Stimulated activated effector memory CD8-positive, alpha-beta T cell treated with anti-CD3 and anti-CD28 coated beads, Interleukin-12 subunit alpha, Interleukin-12 subunit beta, amount 100 ng/mL, for 72 hours (primary cell): ENCODE measurements at regions not wholly inside any gene's neighbourhood (a gene's known extent, or its start where the extent isn't known, plus 50 kb on each side); places are given as distances from the start of the nearest gene placed in this dataset.

Experiments
- ATAC-seq: fragments of 150-1000 bp; cut with Tn5 transposase; 2 replicates; pipeline ENCODE4 v1.10.0; 2021
- DNase-seq, 2 donors: peaks; one replicate each; pipeline ENCODE4 v3.0.0; 2021 to 2022; ENCODE audit warnings: low spot score in 2 of 2
- H3K27ac Mint-ChIP-seq: one replicate; pipeline ENCODE4 v1.8.0; 2022; ENCODE audit warnings: mild to moderate bottlenecking, mixed read lengths
- H3K36me3 Mint-ChIP-seq: one replicate; pipeline ENCODE4 v1.8.0; 2022; ENCODE audit warnings: mild to moderate bottlenecking, mixed read lengths
- H3K4me1 Mint-ChIP-seq: one replicate; pipeline ENCODE4 v1.8.0; 2022; ENCODE audit warnings: mixed read lengths
- H3K4me3 Mint-ChIP-seq: one replicate; pipeline ENCODE4 v1.8.0; 2022; ENCODE audit warnings: mild to moderate bottlenecking, mixed read lengths
- H3K9me3 Mint-ChIP-seq: one replicate; pipeline ENCODE4 v1.8.0; 2022; ENCODE audit warnings: mixed read lengths

- DNase-seq, result no peak
- H3K4me3 Mint-ChIP-seq, result no peak overlapping the region
- peaks cover 5% of the 10 kb centered on the region for H3K4me1 Mint-ChIP-seq
- H3K9me3 Mint-ChIP-seq, result peaks cover 4% of the 10 kb centered on the region
- H3K36me3 Mint-ChIP-seq, result no peaks in the 10 kb centered on the region
- ATAC-seq, result no peak
- H3K27ac Mint-ChIP-seq, result no peak overlapping the region
Observed at GRCh38 chr22:49190816-49191505, 636.7 kb downstream of the BRD1 start.

GRCh38 chr22:49189871-49190270 is 637.8 kb downstream of the BRD1 start:
- no peak overlapping the region for H3K27ac Mint-ChIP-seq
- H3K4me1 Mint-ChIP-seq, result peaks cover 5% of the 10 kb centered on the region
- ATAC-seq, result no peak
- H3K9me3 Mint-ChIP-seq, result peaks cover 4% of the 10 kb centered on the region
- no peak for DNase-seq
- no peaks in the 10 kb centered on the region for H3K36me3 Mint-ChIP-seq
- no peak overlapping the region for H3K4me3 Mint-ChIP-seq

GRCh38 chr22:49188591-49188990 is 639.1 kb downstream of the BRD1 start:
- Mint-ChIP-seq H3K36me3 (no peaks in the 10 kb centered on the region), H3K27ac (peak overlapping the region; percentile 78), H3K4me3 (no peak overlapping the region), H3K9me3 (peaks cover 4% of the 10 kb centered on the region), H3K4me1 (peaks cover 5% of the 10 kb centered on the region)
- DNase-seq, result no peak
- ATAC-seq, result no peak

GRCh38 chr22:49188091-49188490 is 639.6 kb downstream of the BRD1 start:
- peaks cover 5% of the 10 kb centered on the region for H3K4me1 Mint-ChIP-seq
- no peaks in the 10 kb centered on the region for H3K36me3 Mint-ChIP-seq
- H3K27ac Mint-ChIP-seq, result peak overlapping the region; percentile 78
- no peak overlapping the region for H3K4me3 Mint-ChIP-seq
- DNase-seq, result no peak
- no peak for ATAC-seq
- H3K9me3 Mint-ChIP-seq, result peaks cover 4% of the 10 kb centered on the region

GRCh38 chr22:49186762-49187161 is 640.9 kb downstream of the BRD1 start:
- H3K36me3 Mint-ChIP-seq, result no peaks in the 10 kb centered on the region
- peaks cover 4% of the 10 kb centered on the region for H3K9me3 Mint-ChIP-seq
- H3K4me3 Mint-ChIP-seq, result no peak overlapping the region
- peaks cover 5% of the 10 kb centered on the region for H3K4me1 Mint-ChIP-seq
- H3K27ac Mint-ChIP-seq, result no peak overlapping the region
- no peak for ATAC-seq
- no peak for DNase-seq

- Mint-ChIP-seq H3K9me3 (peaks cover 4% of the 10 kb centered on the region), H3K36me3 (no peaks in the 10 kb centered on the region), H3K4me3 (no peak overlapping the region), H3K27ac (no peak overlapping the region), H3K4me1 (peaks cover 5% of the 10 kb centered on the region)
- no peak for DNase-seq
- ATAC-seq, result no peak
Observed at GRCh38 chr22:49186293-49186692, 641.4 kb downstream of the BRD1 start.

- H3K9me3 Mint-ChIP-seq, result peaks cover 4% of the 10 kb centered on the region
- no peak overlapping the region for H3K4me3 Mint-ChIP-seq
- ATAC-seq (no peak), DNase-seq (no peak)
- no peak overlapping the region for H3K27ac Mint-ChIP-seq
- H3K4me1 Mint-ChIP-seq, result peaks cover 5% of the 10 kb centered on the region
- no peaks in the 10 kb centered on the region for H3K36me3 Mint-ChIP-seq
Observed at GRCh38 chr22:49185312-49185969, 642.2 kb downstream of the BRD1 start.

GRCh38 chr22:49184736-49185135 is 642.9 kb downstream of the BRD1 start:
- Mint-ChIP-seq H3K27ac (no peak overlapping the region), H3K4me3 (no peak overlapping the region), H3K36me3 (no peaks in the 10 kb centered on the region), H3K4me1 (peaks cover 5% of the 10 kb centered on the region), H3K9me3 (peaks cover 4% of the 10 kb centered on the region)
- ATAC-seq, result no peak
- DNase-seq, result no peak

- no peak overlapping the region for H3K4me3 Mint-ChIP-seq
- no peaks in the 10 kb centered on the region for H3K36me3 Mint-ChIP-seq
- ATAC-seq (no peak), DNase-seq (no peak)
- H3K9me3 Mint-ChIP-seq, result peaks cover 4% of the 10 kb centered on the region
- no peak overlapping the region for H3K27ac Mint-ChIP-seq
- peaks cover 5% of the 10 kb centered on the region for H3K4me1 Mint-ChIP-seq
Observed at GRCh38 chr22:49183826-49184216, 643.9 kb downstream of the BRD1 start.

GRCh38 chr22:49183208-49183825 is 644.4 kb downstream of the BRD1 start:
- no peak for ATAC-seq
- Mint-ChIP-seq H3K9me3 (peaks cover 2% of the 10 kb centered on the region), H3K4me1 (peaks cover 2% of the 10 kb centered on the region), H3K4me3 (no peak overlapping the region), H3K27ac (no peak overlapping the region), H3K36me3 (no peaks in the 10 kb centered on the region)
- DNase-seq, result no peak

GRCh38 chr22:49182416-49182815 is 645.3 kb downstream of the BRD1 start:
- Mint-ChIP-seq H3K9me3 (no peaks in the 10 kb centered on the region), H3K27ac (no peak overlapping the region), H3K4me1 (no peaks in the 10 kb centered on the region), H3K4me3 (no peak overlapping the region), H3K36me3 (no peaks in the 10 kb centered on the region)
- DNase-seq, result no peak
- ATAC-seq, result no peak

- H3K27ac Mint-ChIP-seq, result no peak overlapping the region
- H3K9me3 Mint-ChIP-seq, result no peaks in the 10 kb centered on the region
- no peak for DNase-seq
- H3K4me1 Mint-ChIP-seq, result no peaks in the 10 kb centered on the region
- no peak for ATAC-seq
- H3K4me3 Mint-ChIP-seq, result no peak overlapping the region
- H3K36me3 Mint-ChIP-seq, result no peaks in the 10 kb centered on the region
Observed at GRCh38 chr22:49181942-49182341, 645.7 kb downstream of the BRD1 start.

GRCh38 chr22:49181431-49181830 is 646.2 kb downstream of the BRD1 start:
- Mint-ChIP-seq H3K36me3 (no peaks in the 10 kb centered on the region), H3K9me3 (no peaks in the 10 kb centered on the region), H3K27ac (no peak overlapping the region), H3K4me1 (no peaks in the 10 kb centered on the region), H3K4me3 (no peak overlapping the region)
- no peak for DNase-seq
- no peak for ATAC-seq

- DNase-seq (no peak), ATAC-seq (no peak)
- H3K4me3 Mint-ChIP-seq, result no peak overlapping the region
- H3K9me3 Mint-ChIP-seq, result no peaks in the 10 kb centered on the region
- H3K27ac Mint-ChIP-seq, result no peak overlapping the region
- no peaks in the 10 kb centered on the region for H3K36me3 Mint-ChIP-seq
- H3K4me1 Mint-ChIP-seq, result no peaks in the 10 kb centered on the region
Observed at GRCh38 chr22:49180683-49181024, 647.0 kb downstream of the BRD1 start.

- H3K9me3 Mint-ChIP-seq, result no peaks in the 10 kb centered on the region
- no peaks in the 10 kb centered on the region for H3K36me3 Mint-ChIP-seq
- no peak overlapping the region for H3K27ac Mint-ChIP-seq
- no peak for ATAC-seq
- no peak for DNase-seq
- no peaks in the 10 kb centered on the region for H3K4me1 Mint-ChIP-seq
- no peak overlapping the region for H3K4me3 Mint-ChIP-seq
Observed at GRCh38 chr22:49179886-49180682, 647.6 kb downstream of the BRD1 start.
